HG02759 (cell line): ENCODE measurements at regions not wholly inside any gene's neighbourhood (a gene's known extent, or its start where the extent isn't known, plus 50 kb on each side); places are given as distances from the start of the nearest gene placed in this dataset.
"Not testable (repeated sequence)": the region's sequence is repeated elsewhere in the genome, so short reads cannot be mapped to it uniquely, and the experiment has no call there.

Experiments
- ATAC-seq: cut with Tn5 transposase; IDR thresholded peaks from one replicate; pipeline ENCODE4 v1.9.1; 2021; ENCODE audit warnings: mild to moderate bottlenecking, moderate library complexity; ENCODE audit not compliant: unreplicated experiment

DNA sequence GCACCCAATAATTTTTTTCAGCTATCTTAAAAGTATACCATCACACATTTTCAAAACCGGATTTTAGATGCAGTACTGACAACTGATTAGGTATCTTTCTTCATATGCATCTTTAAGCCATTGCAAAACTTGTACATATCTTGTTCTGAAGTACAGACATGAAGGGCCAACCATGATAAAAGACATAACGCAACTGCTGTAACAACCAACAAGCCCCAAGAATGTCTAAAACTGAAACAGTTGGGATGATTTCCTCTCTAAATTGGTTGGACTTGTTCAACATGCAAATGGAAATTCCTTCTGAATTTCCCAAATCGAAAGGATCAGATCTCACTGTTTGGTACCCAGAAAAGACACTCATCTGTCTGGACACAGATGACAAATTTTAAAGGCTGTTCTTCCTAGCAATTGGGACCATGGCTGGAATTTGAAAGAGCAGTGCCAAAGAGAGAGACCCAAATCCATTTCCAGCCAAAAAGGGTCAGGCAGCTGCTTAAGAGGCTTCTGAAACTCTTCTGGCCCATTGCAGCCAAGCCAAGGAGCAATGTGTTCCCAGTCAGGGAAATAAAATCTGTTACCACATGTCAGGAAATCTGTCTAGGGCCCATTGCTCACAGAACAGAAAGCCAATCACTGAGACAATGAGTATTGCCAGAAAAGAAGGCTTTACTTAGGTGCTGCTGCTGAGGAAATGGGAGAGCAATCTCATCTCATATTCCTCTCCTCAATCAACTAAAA lies 1122.4 kb upstream of the USP15 start:
- ATAC-seq: no peak

DNA sequence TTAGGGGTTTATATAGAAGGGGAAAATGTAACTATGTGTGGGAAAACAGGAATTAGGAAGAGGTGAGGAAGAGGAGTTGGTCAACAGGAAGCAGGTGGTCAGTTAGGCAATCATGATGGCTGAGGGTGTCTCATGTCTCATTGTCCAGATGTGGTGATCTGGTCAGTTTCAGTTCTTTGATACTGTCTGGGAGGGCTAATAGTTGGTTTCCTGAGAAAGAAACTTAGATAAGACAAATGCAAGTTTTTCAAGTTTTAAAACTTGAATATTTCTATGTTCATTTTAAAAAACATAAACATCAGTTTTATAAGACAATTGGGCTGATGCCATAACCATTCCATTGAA lies 1121.8 kb upstream of the USP15 start:
- ATAC-seq: no peak

DNA sequence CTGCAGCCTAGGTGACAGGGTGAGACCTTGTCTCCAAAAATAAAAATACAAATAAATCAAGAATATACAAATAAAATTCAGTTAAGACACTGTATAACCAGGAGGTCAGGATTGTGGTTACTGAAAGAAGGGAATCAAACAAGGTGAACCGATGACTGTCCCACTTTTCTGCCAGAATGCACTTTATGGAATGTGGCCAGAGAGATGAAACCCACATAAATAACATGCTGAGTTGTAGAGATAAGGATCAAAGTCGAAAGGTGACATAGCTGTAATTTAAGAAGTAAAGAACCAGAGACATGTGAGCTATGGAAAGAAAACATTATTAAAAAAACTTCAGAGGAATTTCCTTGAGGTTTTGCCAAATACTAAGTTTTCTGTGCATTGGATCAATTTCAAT lies 1098.2 kb upstream of the USP15 start:
- no peak for ATAC-seq

DNA sequence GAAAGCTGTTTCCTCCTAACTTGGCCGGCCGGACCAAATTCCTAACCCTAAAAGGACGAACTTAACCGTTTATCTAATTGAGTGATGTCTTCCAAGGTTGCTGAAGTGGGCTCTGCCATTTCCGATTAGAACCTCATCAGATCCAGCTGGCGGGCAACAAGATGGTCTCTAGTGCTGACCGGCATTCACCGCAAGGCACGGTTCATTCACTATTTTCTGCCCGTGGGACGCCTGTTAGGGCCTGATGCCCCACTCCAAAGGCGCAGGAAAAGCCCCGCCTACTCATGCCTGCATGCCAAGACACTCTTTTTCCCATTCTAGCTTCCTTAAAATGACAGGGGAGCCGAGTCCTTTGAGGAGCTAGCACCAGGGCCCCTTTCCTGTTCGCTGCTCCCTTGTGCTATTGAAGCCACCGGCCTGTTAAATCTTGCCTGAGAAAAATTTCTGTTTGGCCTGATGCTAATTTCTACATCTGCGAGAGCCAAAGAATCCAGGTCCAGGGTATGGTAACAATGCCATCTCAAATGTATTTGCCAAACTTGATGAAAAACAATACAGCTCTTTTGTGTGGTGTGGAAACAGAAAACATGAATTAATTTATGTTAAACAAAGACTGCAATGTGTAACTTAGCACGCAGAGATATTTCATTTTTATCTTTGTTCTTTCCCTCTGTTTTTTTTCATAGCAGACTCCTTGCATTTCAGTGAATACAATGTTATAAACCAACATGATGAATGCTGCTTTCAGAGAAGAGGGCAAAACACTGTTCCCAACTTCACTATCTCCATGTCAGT lies 1071.2 kb upstream of the USP15 start:
- no peak for ATAC-seq

DNA sequence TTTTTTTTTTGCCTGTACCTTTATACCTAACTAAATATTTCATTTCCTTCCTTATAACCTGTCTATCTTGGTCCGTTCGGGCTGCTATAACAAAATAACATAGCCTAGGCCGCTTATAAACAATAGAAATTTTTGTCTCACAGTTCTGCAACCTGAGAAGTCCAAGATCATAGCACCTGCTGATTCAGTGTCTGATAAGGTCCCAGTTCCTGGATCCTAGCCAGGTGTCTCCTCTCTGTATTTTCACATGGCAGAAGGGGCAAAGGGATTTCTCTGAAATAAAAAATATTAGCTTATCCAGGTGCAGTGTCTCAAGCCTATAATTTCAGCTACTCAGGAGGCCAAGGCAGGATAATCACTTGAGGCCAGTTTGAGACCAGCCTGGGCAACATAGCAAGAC lies 1046.6 kb upstream of the USP15 start:
- ATAC-seq: no peak

DNA sequence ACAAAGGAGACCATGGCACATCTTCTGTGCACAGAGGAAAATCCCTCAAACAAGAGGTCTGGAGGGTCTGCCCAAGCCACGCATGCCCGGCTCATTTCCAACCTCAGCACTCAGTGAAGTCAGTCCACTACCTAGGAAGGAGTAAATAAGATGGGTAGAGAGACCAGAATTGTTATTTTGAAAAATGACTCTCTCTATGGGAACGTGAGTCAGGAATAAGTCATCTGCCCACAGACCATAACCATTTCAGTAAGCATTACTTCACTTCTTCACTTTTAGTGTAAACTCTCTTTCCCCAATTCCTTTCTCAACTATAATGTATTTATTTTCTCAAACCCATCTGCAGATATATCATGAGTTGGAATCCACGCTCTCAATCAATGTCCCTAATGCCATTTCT lies 1039.9 kb upstream of the USP15 start:
- ATAC-seq: no peak

DNA sequence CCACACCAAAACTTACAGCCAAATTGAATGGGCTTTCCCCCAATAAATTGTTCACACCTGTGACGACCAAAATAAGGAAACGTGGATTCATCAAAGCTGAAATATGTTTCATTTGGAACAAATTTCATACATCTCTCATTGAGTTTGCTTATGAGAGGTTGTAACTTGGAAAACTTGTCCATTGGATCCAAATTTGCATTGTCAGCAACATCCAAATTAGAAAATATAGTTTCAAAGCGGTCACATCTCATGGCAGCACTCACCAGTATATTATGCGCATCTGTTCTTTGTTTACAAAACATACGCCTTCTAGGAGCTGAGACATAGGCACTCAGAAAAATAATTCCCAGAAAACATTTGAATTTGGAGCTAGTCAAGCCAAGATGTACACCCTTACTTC lies 1028.2 kb upstream of the USP15 start:
- ATAC-seq: no peak

DNA sequence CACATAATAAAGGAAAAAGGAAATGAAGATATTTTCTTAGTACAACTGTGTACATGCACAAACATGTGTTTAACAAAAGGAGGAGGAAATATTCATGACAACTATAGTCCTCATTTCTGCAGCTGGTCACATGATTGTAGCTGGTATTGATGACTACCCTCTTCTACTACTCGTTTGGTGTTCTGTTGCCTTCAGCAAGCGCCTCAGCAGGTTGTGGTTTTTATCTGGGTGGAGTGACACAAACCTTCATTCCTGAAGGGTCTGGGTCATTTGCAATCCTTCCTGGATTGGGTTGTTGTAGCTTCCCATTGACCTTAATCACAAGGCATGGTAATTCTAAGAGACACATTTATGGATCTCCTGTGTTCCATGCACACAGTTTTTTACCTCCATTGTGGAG lies 1009.9 kb upstream of the USP15 start:
- no peak for ATAC-seq

DNA sequence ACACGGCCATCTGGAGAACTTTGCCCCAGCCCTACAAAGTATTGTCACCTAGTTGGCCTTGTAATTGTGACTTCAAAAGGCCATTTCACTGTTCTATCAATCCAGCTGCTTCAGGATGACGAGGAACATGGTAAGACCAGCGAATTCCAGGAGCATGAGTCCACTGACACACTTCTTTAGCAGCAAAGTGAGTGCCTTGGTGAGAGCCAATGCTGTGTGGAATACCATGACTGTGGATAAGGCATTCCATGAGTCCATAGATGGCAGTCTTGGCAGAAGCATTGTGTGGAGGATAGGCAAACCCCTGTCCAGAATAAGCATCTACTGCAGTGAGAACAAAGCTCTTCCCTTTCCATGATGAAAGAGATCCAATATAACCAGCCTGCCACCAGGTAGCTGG lies 1009.1 kb upstream of the USP15 start:
- ATAC-seq: no peak

DNA sequence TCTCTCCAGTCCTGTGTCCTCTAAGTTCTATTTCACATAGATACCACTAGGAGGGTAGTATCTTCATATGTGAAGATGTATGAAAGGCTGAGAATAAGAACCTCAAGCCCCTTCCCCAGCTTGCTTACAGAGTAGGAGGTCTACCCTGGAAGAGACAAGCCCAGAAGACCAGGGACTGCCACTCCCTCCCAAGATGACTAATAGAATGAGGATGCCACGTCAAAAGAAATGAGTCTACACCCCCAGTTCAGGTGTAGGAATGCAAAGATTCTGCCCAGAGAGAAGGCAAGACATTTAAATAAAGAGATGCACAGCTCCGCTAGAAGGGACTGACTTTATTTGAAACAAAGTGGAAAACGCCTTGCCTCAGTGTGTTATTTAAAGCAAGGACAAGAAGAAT lies 1006.0 kb upstream of the USP15 start:
- ATAC-seq: no peak

DNA sequence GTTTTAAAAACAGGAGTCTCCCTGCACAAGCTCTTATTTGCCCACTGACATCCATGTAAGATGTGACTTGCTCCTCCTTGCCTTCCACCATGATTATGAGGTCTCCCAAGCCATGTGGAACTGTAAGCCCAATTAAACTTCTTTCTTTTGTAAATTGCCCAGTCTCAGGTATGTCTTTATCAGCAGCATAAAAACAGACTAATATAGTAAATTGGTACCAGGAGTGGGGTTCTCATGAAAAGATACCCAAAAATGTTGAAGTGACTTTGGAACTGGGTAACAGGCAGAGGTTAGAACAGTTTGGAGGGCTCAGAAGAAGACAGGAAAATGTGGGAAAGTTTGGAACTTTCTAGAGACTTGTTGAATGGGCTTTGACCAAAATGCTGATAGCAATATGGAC lies 995.9 kb upstream of the USP15 start:
- not testable (repeated sequence) for ATAC-seq

DNA sequence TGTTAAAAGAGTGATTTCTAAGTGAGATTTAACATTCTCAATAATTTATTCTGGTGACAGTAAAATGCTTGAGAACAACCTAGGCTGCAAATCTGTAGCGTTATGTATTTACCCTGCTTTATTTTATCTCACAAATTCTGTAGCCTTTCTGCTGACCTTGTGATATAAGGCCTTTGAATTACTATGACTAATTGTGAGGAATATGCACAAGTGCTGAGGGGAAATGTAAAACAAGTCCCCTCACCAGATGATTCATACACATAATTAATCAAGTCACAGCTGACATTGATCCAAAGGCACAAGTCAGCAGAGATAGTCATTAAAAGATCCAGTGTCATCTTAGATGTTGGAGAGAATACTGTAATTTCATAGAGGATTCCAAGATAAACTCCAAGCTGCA lies 992.7 kb upstream of the USP15 start:
- no peak for ATAC-seq

DNA sequence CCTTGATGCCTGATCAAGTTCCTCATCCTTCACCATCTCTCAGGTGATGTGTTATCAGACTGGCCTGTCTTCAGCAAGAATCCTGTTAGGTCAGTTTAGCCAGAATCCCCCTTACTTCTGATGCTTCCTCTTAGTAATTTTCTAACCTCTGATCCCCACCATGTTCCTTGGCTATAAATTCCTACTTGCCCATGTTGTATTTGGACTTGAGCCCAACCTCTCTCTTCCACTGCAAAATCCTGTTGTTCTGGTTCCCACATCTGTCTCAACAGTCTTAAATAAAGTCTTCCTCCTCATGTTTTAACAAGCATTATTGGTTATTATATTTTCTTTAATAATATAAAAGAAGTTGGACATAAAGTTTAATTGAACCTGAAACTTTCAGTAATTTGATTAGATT lies 987.8 kb upstream of the USP15 start:
- ATAC-seq: no peak

DNA sequence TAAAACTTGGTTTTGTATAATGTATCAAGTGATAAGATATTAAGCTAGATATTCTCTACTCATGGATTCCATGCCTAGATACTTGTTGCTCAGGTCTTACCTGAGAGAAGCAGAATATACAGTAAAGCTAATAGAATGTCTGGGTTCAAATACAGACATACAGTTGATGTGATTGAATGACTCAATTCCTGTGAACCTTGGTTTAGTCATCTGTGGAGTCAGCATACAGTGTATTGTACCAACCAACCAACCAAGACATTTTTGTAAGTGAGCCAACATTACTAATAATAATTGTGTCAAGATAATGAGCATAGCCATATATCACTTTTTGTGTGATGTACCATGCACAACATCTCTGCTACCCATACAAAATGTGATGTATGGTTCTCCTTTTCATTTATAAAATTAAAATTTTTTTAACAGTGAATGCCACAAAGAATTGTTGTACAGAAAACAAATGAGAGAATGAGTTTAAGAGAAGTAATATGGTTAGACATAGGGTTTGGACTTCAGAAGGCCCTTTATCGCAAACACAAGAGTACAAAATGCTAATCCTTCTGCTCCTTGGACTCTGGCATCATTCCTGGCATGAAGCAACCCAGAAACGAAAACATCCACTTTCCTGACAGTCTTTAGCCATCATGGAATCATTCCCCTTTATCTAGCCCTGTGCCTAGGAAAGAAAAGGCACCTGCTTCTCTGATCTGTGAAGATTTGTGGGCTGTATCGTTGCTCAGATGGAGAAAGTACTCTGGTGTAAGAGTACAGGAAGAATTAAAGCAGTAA lies 977.2 kb upstream of the USP15 start:
- ATAC-seq: no peak

DNA sequence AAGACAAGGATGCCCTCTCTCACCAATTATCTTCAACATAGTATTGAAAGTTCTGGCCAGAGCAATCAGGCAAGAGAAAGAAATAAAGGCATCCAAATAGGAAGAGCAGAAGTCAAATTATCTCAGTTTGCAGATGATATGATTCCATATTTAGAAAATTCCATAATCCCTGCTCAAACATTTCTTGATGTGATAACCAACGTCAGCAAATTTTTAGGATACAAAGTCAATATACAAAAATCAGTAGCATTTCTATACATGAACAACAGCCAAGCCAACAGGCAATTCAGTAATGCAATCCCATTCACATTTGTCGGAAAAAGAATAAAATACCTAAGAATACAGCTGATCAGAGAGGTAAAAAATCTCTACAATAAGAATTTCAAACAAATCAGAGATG lies 969.7 kb upstream of the USP15 start:
- no peak for ATAC-seq

DNA sequence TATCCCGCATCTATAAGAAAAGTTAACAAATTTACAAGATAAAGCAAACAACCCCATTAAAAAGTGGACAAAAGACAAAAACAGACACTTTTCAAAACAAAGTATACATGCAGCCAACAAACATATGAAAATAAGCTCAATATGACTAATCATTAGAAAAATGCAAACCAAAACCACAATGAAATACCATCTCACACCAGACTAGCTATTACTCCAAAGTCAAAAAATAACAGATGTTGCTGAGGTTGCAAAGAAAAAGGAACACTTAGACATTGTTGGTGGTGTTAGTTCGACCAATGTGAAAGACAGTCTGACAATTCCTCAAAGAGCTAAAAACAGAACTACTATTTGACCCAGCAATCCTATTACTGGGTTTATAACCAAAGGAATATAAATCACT lies 968.6 kb upstream of the USP15 start:
- no peak for ATAC-seq

DNA sequence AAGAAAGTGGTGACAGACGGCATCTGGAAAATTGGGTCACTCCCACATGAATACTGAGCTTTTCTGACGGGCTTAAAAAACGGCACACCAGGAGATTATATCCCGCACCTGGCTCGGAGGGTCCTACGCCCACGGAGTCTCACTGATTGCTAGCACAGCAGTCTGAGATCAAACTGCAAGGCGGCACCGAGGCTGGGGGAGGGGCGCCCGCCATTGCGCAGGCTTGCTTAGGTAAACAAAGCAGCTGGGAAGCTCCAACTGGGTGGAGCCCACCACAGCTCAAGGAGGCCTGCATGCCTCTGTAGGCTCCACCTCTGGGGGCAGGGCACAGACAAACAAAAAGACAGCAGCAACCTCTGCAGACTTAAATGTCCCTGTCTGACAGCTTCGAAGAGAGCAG lies 966.2 kb upstream of the USP15 start:
- not testable (repeated sequence) for ATAC-seq

DNA sequence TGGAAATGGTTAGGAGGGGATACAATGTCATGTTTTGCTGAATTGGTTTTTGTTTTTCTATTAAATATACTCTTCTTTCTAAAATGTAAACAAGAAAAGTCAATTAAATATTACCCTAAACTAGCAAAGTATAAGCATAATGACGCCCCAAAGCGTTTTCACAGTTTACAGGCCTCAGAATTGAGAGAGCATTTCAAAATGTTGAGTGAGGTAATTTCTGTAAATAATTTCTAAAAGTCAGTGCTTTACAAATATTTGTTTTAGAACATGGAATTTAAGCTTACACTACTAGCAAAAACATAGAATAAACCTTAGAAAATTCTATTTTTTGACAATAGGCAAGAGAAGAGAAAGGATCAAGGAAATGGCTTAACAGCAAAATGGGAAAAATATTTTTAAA lies 958.4 kb upstream of the USP15 start:
- no peak for ATAC-seq

DNA sequence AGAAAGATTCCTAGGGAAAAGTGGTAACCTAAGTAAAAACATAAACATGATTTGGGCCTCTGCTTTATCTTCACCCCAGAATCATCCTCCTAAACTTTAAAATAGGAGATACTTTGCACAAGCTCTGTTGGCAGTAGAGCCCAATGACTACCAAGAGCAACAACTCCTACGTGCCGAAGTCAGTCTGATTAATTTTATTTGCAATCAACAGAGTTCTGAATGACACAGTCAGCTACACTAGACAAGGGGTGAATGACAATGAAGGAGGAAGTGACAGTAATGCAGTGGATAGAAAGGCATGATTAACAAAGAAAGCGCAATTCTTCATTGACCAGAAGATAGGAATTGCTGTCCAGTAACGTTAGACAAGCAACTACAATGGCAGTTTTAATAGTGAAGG lies 957.9 kb upstream of the USP15 start:
- ATAC-seq: no peak

DNA sequence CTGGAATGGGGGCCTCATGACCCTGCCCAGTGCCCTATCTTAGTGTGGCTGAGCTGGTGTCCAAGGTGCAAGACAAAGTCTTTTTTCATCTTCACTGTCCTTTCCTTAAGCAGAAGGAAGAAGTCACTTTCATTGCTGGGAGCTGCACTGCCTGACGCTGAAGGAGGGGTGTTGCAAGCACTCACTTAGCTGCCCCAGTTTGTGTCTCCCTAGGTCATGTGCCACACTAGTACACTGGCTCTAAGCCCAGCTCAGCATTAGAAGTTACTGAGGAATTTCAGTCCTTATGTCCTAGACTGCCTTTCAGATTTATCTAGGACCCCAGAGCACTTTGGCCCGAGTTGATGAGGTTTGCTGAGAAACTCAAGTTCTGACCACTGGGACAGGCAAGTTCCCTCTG lies 952.0 kb upstream of the USP15 start:
- ATAC-seq: no peak

DNA sequence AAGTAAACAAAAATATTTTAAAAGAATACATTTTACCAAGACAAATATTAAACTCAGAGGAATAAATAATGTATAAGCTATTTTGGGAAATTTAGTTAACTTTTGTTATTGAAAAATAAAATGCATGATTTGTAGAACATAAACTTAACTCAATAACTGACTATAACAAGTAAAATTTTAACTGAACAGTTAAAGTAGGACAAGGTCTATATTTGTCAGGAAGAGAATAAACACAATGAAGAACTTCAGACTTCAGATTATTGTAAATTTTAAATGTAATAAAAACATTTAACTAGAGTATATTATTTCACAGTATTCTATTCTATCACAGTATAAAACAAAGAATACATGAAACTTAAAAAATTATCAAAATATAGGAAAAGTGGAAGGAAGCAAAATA lies 948.8 kb upstream of the USP15 start:
- ATAC-seq: no peak

DNA sequence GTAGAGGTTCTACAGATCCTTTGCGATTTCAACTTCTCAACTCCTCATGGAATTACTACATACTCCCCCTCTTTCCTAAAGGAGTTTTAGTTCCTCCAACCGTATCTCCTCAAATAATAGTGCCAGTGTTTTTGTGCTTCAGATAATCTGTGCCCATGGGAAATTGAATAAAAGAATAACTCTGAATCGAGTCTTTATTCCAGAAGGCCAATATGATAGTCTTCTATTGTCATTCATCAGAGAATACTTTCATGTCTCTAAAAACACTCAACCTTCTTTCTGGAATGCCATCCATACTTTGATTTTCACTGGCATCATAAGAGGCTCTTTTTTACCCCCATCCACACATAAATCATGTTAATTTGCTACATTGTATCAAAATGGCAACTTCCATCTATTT lies 911.3 kb upstream of the USP15 start:
- ATAC-seq: no peak
